Suppressor macrophage treated with lipopolysaccharide for 4 hours (primary cell): ENCODE measurements at regions not wholly inside any gene's neighbourhood (a gene's known extent, or its start where the extent isn't known, plus 50 kb on each side); places are given as distances from the start of the nearest gene placed in this dataset.
"Not testable (repeated sequence)": the region's sequence is repeated elsewhere in the genome, so short reads cannot be mapped to it uniquely, and the experiment has no call there.

Experiments used
- DNase-seq: peaks from one replicate; pipeline ENCODE4 v3.0.0-alpha.2; 2020

DNA sequence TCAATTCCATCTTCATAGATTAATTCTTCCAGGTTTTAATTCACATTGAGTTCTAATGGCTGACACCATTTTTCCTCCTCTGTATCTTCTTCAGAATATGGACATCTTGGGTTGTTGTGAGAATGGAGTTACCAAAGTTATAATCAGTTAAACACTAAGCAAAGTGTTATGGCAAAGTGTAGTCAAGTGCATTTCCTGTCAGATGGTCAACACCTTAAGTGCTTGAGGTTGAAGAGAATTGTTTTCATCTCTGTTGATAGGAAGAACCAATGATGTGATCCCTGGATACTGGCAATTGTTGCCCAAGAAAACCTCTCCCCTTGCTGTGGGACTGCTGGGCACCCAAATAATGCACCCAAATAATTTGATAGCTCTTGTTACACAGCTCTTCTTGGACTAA is 102.6 kb upstream of the SATB1 start:
- DNase-seq = no peak

DNA sequence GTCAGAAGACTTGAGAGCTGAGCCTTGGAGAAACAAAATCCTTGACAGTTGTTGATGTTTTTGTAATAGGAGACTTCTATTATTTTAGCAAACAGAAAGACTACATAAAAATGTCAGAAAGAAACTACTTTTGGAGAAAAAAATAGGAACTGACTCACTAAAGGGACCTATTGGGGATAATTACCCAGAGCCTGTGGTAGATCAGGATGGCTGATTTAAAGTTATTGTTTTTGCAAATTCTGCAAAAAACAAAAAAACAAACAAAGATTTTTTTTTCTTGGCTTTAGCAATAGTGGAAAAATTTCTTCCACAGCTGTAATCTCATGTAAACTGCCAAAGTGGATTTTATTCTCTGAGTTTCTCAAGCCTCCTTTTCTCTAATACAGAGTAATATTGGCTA is 101.5 kb upstream of the SATB1 start:
- DNase-seq = peak; percentile 12

DNA sequence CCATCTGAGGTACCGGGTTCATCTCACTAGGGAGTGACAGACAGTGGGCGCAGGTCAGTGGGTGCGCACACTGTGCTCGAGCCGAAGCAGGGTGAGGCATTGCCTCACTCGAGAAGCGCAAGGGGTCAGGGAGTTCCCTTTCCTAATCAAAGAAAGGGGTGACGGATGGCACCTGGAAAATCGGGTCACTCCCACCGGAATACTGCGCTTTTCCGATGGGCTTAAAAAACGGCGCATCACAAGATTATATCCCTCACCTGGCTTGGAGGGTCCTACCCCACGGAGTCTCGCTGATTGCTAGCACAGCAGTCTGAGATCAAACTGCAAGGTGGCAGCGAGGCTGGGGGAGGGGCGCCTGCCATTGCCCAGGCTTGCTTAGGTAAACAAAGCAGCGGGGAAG is 91.0 kb upstream of the SATB1 start:
- not testable (repeated sequence) for DNase-seq

GRCh38 chr3:18513091-18513490 is 88.0 kb upstream of the SATB1 start:
- no peak for DNase-seq

GRCh38 chr3:18512007-18512406 is 86.9 kb upstream of the SATB1 start:
- DNase-seq = peak; percentile 63

DNA sequence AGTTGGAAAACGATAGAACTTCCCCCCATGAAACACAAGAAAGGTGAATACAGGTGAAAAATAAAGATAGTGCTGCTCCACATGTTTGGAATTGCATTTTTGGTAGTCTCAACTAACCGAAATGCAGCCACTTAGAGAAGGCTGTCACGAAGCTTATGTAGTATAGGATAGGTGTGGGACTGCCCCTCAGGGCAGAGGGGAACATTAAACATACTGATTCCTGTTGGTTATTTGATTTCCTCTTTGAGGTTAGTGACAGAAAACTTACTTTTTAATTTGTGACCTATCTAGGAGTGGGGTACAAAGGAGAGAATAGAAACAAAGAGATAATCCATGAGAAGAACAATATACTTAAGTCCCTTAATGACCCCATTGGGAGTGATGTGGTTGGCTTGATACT is 85.8 kb upstream of the SATB1 start:
- DNase-seq = no peak

GRCh38 chr3:18507333-18507732 is 82.2 kb upstream of the SATB1 start:
- DNase-seq = no peak

GRCh38 chr3:18505056-18505455 is 79.9 kb upstream of the SATB1 start:
- no peak for DNase-seq

- peak; percentile 66 for DNase-seq
Measured at GRCh38 chr3:18501679-18502343, 76.7 kb upstream of the SATB1 start.

- no peak for DNase-seq
Measured at GRCh38 chr3:18500322-18500721, 75.2 kb upstream of the SATB1 start.

DNA sequence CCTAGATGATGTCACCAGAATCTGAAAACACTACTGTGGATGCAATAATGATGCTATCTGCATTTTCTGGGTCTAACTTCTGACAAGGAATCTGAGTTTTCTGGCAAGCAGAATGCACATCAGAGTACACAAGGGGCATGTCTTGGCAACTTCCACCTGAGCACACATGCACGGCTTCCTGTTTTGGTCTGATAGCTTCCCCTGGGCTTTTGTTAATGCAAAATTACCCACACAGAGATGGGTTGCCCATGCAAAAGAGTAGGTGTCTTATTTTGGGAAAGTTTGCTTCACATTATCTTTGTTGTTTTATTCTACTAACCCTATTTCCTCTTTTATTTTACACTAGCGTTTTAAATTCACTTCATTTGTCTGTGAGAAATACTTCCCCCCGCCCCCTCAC is 74.2 kb upstream of the SATB1 start:
- peak; percentile 30 for DNase-seq

- DNase-seq = no peak
Measured at GRCh38 chr3:18494251-18494650, 69.1 kb upstream of the SATB1 start.

DNA sequence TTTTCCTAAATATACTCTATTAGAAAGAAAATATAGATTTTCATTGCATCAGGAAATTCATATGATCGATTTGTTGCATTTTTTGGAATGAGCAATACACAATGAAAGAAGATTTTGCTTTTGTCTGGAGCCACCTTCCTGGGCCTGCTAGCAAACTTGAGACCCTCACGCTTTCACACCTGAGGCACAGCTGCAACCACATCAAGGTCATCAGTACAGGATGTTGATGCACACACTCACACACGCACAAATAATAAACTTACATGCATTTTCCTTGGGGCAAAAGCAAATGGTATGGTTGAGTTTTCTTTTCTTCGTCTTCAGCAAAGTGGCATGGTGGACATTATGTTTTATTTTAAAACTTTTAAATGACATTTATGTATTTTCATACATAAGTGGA is 64.8 kb upstream of the SATB1 start:
- no peak for DNase-seq

DNA sequence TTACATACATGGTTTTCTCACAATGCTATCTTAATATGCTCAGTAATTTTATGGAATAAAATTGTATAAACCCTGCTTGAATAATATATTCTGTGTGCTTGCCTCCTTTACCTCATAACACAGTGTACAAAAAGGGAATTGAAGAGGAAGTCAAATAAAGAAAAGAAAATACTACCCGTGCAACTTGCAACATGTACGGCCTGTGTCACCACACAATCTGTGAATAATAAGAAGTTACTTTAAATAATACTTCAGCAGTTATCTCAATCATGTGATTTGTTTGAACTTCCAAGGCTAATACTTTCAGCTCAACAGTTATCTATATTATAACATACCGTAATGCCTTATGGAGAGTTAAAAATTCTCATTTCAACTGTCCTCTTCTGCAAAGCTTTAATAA is 58.1 kb upstream of the SATB1 start:
- peak; percentile 27 for DNase-seq

DNA sequence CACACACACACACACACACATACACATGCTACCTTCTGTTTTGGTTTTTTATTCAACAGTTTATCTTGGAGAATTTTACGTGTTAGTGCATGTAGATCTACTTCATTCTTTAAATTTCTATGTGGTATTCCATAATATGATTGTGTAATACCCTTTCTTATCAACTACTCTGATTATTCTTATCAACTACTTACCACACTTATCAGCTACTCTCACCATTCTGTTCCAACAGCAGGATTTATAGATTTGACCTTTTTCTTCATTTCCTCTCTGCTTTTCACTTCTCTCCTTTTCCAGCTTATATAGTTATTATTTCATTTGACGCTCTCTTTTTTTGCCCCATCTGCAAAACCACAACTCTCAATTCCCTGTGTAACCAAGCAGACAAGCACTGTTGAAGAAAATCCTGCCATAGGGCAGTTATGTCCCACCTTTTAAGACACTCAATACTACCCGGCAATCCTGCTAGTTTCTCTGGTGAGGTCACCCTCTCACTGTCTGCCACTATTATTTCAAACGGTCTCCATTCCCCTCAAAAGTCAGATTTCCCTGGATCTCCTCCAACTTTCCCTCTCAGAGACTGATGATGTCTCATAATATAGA is 56.9 kb upstream of the SATB1 start:
- no peak for DNase-seq

GRCh38 chr3:18477620-18478019 is 52.5 kb upstream of the SATB1 start:
- DNase-seq = no peak
